Endothelial cell of umbilical vein (primary cell): ENCODE measurements at regions not wholly inside any gene's neighbourhood (a gene's known extent, or its start where the extent isn't known, plus 50 kb on each side); places are given as distances from the start of the nearest gene placed in this dataset.

Experiments
- EZH2 ChIP-seq: IDR thresholded peaks from 2 replicates; pipeline ENCODE4 v1.6.1; 2012; ENCODE audit warnings: borderline replicate concordance, low read depth, mild to moderate bottlenecking, moderate library complexity, low read length, inconsistent platforms; ENCODE audit not compliant: severe bottlenecking
- GATA2 ChIP-seq: IDR thresholded peaks from 2 replicates; pipeline ENCODE4 v1.7.0; 2011; ENCODE audit warnings: low read depth, mild to moderate bottlenecking, moderate library complexity, mixed read lengths, low read length; ENCODE audit not compliant: insufficient read length, insufficient read depth
- MAX ChIP-seq: IDR thresholded peaks from 2 replicates; pipeline ENCODE4 v1.6.1; 2011; ENCODE audit not compliant: insufficient read depth, insufficient read length
- MYC ChIP-seq: IDR thresholded peaks from one replicate; pipeline ENCODE4 v1.6.1; 2011; ENCODE audit warnings: mild to moderate bottlenecking, low read depth, low read length
- POLR2A ChIP-seq: IDR thresholded peaks from 2 replicates; pipeline ENCODE4 v1.6.1; 2012; ENCODE audit warnings: low read depth, mild to moderate bottlenecking, control low read depth, low read length
- POLR2AphosphoS5 ChIP-seq: IDR thresholded peaks from 2 replicates; pipeline ENCODE4 v1.6.1; 2012; ENCODE audit warnings: low read depth, mild to moderate bottlenecking, control low read depth, low read length, moderate library complexity; ENCODE audit not compliant: insufficient read depth
- TF ChIP-seq, protein P1 (sequence below), 2 donors: IDR thresholded peaks; 1 replicate in 1 of 2; 2 replicates in 1 of 2; pipeline ENCODE4 v1.5.1; 2011; ENCODE audit warnings: low read length in 2 of 2, mild to moderate bottlenecking in 2 of 2, moderate library complexity in 2 of 2, control low read depth in 1 of 2, inconsistent platforms in 1 of 2, low read depth in 1 of 2; ENCODE audit not compliant: insufficient read depth in 1 of 2; ENCODE audit errors: extremely low read depth in 1 of 2

- TF ChIP-seq, protein P1, sequence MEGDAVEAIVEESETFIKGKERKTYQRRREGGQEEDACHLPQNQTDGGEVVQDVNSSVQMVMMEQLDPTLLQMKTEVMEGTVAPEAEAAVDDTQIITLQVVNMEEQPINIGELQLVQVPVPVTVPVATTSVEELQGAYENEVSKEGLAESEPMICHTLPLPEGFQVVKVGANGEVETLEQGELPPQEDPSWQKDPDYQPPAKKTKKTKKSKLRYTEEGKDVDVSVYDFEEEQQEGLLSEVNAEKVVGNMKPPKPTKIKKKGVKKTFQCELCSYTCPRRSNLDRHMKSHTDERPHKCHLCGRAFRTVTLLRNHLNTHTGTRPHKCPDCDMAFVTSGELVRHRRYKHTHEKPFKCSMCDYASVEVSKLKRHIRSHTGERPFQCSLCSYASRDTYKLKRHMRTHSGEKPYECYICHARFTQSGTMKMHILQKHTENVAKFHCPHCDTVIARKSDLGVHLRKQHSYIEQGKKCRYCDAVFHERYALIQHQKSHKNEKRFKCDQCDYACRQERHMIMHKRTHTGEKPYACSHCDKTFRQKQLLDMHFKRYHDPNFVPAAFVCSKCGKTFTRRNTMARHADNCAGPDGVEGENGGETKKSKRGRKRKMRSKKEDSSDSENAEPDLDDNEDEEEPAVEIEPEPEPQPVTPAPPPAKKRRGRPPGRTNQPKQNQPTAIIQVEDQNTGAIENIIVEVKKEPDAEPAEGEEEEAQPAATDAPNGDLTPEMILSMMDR (IDR thresholded peaks at IDR 0.05; ENCODE audit: extremely low read depth in 1 of 2, insufficient read depth in 1 of 2, low read depth in 1 of 2, low read length in 2 of 2): no peak
- TF ChIP-seq POLR2AphosphoS5: no peak
- TF ChIP-seq EZH2: no peak
- no peak for TF ChIP-seq POLR2A
- no peak for TF ChIP-seq GATA2
- no peak for TF ChIP-seq MYC
- TF ChIP-seq MAX: no peak
Observed at GRCh38 chr17:62911114-62911513, 54.9 kb upstream of the TANC2 start.
